ENCODE measurements at regions not wholly inside any gene's neighbourhood (a gene's known extent, or its start where the extent isn't known, plus 50 kb on each side); places are given as distances from the start of the nearest gene placed in this dataset.

- H3K36me3 Mint-ChIP-seq (ENCODE audit: insufficient read depth): no peaks in the 10 kb centered on the region
Measured at GRCh38 chr15:25947323-25948314, 84.5 kb upstream of the ATP10A start.

DNA sequence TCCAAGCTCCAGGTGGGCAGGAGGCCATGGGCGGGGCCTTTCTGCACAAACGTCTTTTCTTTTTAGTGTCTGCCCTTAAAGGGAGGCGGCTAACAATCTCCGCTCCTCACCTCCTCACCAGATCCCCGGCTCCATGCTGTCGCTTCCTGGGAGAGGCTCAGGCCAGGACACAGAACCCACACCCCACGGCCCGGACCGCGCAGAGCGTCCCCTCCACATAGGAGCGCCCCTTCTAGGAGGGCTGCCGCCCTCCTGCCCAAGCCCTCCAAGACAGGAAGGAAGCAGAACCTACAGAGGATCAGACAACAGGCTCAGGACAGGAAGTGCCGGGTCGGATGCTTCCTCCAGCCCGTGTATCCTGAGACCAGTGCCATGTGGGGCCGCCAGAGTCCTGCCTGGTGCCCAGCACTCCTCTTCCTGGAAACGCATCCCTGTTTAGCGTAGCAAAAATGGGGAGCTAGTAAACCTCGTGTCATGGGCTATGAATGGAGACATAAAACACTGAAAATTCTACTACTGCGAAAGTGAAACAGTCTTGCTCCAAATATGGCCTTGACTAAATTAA, 83.2 kb upstream of the ATP10A start:
- no peak overlapping the region for H3K27ac Mint-ChIP-seq
- no peak overlapping the region for H3K4me3 Mint-ChIP-seq
- H3K9me3 Mint-ChIP-seq: no peaks in the 10 kb centered on the region
- H3K36me3 Mint-ChIP-seq (ENCODE audit: insufficient read depth): no peaks in the 10 kb centered on the region
- ATAC-seq (replicated peaks): no peak
- DNase-seq: no peak
- H3K4me1 Mint-ChIP-seq (ENCODE audit: low read depth in 2 of 2): no peaks in the 10 kb centered on the region
- H3K27me3 Mint-ChIP-seq: no peaks in the 10 kb centered on the region

More at GRCh38 chr15:25947323-25948314, 84.5 kb upstream of the ATP10A start:
- Mint-ChIP-seq H3K27ac (no peak overlapping the region), H3K9me3 (no peaks in the 10 kb centered on the region), H3K27me3 (no peaks in the 10 kb centered on the region), H3K4me1 (ENCODE audit: low read depth in 2 of 2) (no peaks in the 10 kb centered on the region), H3K4me3 (no peak overlapping the region)
- ATAC-seq (replicated peaks) (no peak), DNase-seq (no peak)

- Mint-ChIP-seq H3K36me3 (ENCODE audit: insufficient read depth) (no peaks in the 10 kb centered on the region), H3K27ac (no peak overlapping the region), H3K27me3 (no peaks in the 10 kb centered on the region), H3K4me3 (no peak overlapping the region), H3K9me3 (no peaks in the 10 kb centered on the region), H3K4me1 (ENCODE audit: low read depth in 2 of 2) (no peaks in the 10 kb centered on the region)
- DNase-seq: no peak
- ATAC-seq (replicated peaks): no peak
Measured at GRCh38 chr15:25944386-25944785, 81.3 kb upstream of the ATP10A start.

GRCh38 chr15:25943831-25944230, 80.7 kb upstream of the ATP10A start:
- Mint-ChIP-seq H3K9me3 (no peaks in the 10 kb centered on the region), H3K4me3 (no peak overlapping the region), H3K27me3 (no peaks in the 10 kb centered on the region), H3K36me3 (ENCODE audit: insufficient read depth) (no peaks in the 10 kb centered on the region), H3K4me1 (ENCODE audit: low read depth in 2 of 2) (no peaks in the 10 kb centered on the region), H3K27ac (no peak overlapping the region)
- ATAC-seq (replicated peaks) (no peak), DNase-seq (no peak)

GRCh38 chr15:25939122-25939521, 76.0 kb upstream of the ATP10A start:
- Mint-ChIP-seq H3K4me3 (no peak overlapping the region), H3K9me3 (no peaks in the 10 kb centered on the region), H3K27ac (no peak overlapping the region), H3K36me3 (ENCODE audit: insufficient read depth) (no peaks in the 10 kb centered on the region), H3K4me1 (ENCODE audit: low read depth in 2 of 2) (no peaks in the 10 kb centered on the region), H3K27me3 (peaks cover 0 to under 1% of the 10 kb centered on the region in 2 donors)
- ATAC-seq (replicated peaks) (no peak), DNase-seq (no peak)

- Mint-ChIP-seq H3K36me3 (ENCODE audit: insufficient read depth) (no peaks in the 10 kb centered on the region), H3K4me1 (ENCODE audit: low read depth in 2 of 2) (peaks cover 3 to 6% of the 10 kb centered on the region in 2 donors), H3K9me3 (no peaks in the 10 kb centered on the region), H3K27me3 (peaks cover 0 to 13% of the 10 kb centered on the region in 2 donors), H3K4me3 (no peak overlapping the region), H3K27ac (no peak overlapping the region)
- DNase-seq: no peak
- no peak for ATAC-seq (replicated peaks)
Measured at GRCh38 chr15:25937796-25938195, 74.7 kb upstream of the ATP10A start.

DNA sequence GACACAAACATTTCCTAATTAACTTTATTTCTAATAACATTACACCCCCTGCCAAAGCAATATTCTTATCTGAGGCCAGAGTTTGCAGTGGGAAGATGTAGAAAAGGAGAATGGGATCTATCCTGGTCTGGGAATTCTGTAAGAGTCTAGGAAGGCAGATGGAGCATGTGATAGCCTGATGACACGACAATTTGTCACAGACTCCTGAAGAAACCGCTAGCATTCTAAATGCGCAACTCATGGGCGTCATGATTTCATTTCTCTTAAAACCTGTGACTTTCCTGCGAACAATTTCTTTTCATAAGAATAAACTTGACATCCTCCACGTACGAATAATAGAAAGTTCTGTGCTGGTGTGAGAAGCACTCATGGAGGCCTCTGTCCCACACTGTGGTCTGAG, 72.9 kb upstream of the ATP10A start:
- H3K4me1 Mint-ChIP-seq (ENCODE audit: low read depth in 2 of 2): peaks cover 3 to 6% of the 10 kb centered on the region in 2 donors
- no peak for ATAC-seq (replicated peaks)
- no peak for DNase-seq
- no peaks in the 10 kb centered on the region for H3K9me3 Mint-ChIP-seq
- H3K27me3 Mint-ChIP-seq: peaks cover 0 to 13% of the 10 kb centered on the region in 2 donors
- H3K36me3 Mint-ChIP-seq (ENCODE audit: insufficient read depth): no peaks in the 10 kb centered on the region
- H3K27ac Mint-ChIP-seq: no peak overlapping the region
- H3K4me3 Mint-ChIP-seq: no peak overlapping the region

GRCh38 chr15:25933456-25934158, 70.5 kb upstream of the ATP10A start:
- H3K27me3 Mint-ChIP-seq: peaks cover 2 to 14% of the 10 kb centered on the region in 2 donors
- H3K9me3 Mint-ChIP-seq: no peaks in the 10 kb centered on the region
- DNase-seq (peak; percentile 25 to 42 (median 38)), ATAC-seq (replicated peaks) (peak; percentile 97)
- no peak overlapping the region for H3K27ac Mint-ChIP-seq
- peak overlapping the region; percentile 70 to 82 for H3K4me3 Mint-ChIP-seq
- H3K4me1 Mint-ChIP-seq (ENCODE audit: low read depth in 2 of 2): peaks cover 3 to 6% of the 10 kb centered on the region in 2 donors
- H3K36me3 Mint-ChIP-seq (ENCODE audit: insufficient read depth): no peaks in the 10 kb centered on the region

DNA sequence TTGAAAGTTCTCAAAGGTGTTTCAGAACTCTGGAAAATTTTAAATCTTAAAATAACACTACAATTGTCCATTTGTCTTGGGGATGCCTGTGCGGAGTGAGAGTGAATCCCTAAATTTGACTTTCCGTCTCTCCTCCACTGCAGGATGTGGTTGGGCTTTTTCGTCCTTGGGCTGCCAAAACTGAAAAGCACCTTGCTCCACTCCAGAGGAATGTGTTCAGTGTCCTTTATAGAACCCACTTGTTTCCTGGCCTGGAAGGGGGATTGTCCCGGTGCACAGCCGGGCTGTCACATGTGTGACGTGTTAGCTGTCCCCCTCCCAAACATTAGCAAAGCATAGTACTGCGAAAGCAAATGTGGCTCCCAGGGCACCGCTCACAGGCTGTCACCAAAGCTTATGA, 69.6 kb upstream of the ATP10A start:
- H3K27ac Mint-ChIP-seq: no peak overlapping the region
- DNase-seq: no peak
- no peak overlapping the region for H3K4me3 Mint-ChIP-seq
- no peaks in the 10 kb centered on the region for H3K36me3 Mint-ChIP-seq (ENCODE audit: insufficient read depth)
- no peak for ATAC-seq (replicated peaks)
- peaks cover 10 to 23% of the 10 kb centered on the region in 2 donors for H3K27me3 Mint-ChIP-seq
- peaks cover 3 to 6% of the 10 kb centered on the region in 2 donors for H3K4me1 Mint-ChIP-seq (ENCODE audit: low read depth in 2 of 2)
- no peaks in the 10 kb centered on the region for H3K9me3 Mint-ChIP-seq

GRCh38 chr15:25931851-25932250, 68.7 kb upstream of the ATP10A start:
- ATAC-seq (replicated peaks): no peak
- H3K4me1 Mint-ChIP-seq (ENCODE audit: low read depth in 2 of 2): peaks cover 3 to 6% of the 10 kb centered on the region in 2 donors
- no peaks in the 10 kb centered on the region for H3K9me3 Mint-ChIP-seq
- no peak for DNase-seq
- H3K4me3 Mint-ChIP-seq: no peak overlapping the region
- peaks cover 10 to 26% of the 10 kb centered on the region in 2 donors for H3K27me3 Mint-ChIP-seq
- H3K36me3 Mint-ChIP-seq (ENCODE audit: insufficient read depth): no peaks in the 10 kb centered on the region
- no peak overlapping the region for H3K27ac Mint-ChIP-seq

DNA sequence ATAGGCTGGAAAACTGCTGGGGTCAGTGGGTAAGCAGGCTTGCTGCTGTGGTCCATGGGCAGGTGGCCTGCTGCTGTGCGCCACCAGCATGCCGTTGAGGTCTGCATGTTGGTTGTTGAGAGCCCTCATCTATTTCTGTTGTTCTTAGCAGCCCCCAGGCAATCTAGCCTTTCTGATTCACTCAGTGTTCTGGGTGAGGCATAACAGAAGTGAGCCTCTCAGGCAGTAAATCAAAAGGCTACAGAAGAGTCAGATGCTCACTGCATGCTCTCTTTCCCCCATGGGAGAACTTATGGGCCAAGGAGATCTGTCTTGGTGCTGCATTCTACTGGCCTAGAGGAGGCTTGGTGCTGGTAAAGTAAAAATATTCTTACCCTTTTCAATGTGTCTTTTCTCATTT, 67.8 kb upstream of the ATP10A start:
- Mint-ChIP-seq H3K4me1 (ENCODE audit: low read depth in 2 of 2) (peaks cover 3 to 6% of the 10 kb centered on the region in 2 donors), H3K36me3 (ENCODE audit: insufficient read depth) (no peaks in the 10 kb centered on the region), H3K4me3 (no peak overlapping the region), H3K27ac (no peak overlapping the region), H3K27me3 (peaks cover 10 to 26% of the 10 kb centered on the region in 2 donors), H3K9me3 (no peaks in the 10 kb centered on the region)
- no peak for ATAC-seq (replicated peaks)
- no peak for DNase-seq

All from effector memory CD8-positive, alpha-beta T cell (primary cell).